ENCODE measurements at regions not wholly inside any gene's neighbourhood (a gene's known extent, or its start where the extent isn't known, plus 50 kb on each side); places are given as distances from the start of the nearest gene placed in this dataset.

DNA sequence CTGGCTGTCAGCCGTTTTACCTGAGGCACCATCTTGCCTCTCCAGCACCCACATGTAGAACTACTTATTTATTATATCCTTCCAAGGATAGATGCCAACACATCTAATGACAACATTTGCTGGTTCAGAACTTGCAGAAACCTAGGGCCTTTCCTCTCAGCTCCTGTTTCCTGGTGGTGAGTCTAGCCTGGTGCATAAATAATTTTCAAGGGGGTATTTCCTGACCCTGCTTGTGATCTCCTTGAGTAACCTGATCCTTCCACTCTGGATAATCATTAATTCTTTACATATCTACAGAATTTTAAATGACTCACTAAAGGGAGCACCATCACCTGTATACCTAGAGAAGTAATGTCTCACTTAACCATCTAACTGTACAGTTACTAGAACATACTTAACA, 153.4 kb downstream of the PPARGC1A start:
- TF ChIP-seq CTCF (IDR thresholded peaks at IDR 0.05) (no peak), POLR2AphosphoS5 (IDR thresholded peaks at IDR 0.05) (no peak), POLR2A (IDR thresholded peaks at IDR 0.05) (no peak), EP300 (IDR thresholded peaks at IDR 0.05) (no peak)
